ENCODE measurements at regions not wholly inside any gene's neighbourhood (a gene's known extent, or its start where the extent isn't known, plus 50 kb on each side); places are given as distances from the start of the nearest gene placed in this dataset.

- TF ChIP-seq CTCF (IDR thresholded peaks at IDR 0.05; ENCODE audit: low read depth, low read length, missing input control) = no peak
- no peak for TF ChIP-seq REST (IDR thresholded peaks at IDR 0.05)
- no peak for TF ChIP-seq ZBTB33 (IDR thresholded peaks at IDR 0.05)
- no peak for TF ChIP-seq FOXA1 (IDR thresholded peaks at IDR 0.05)
- TF ChIP-seq RAD21 (IDR thresholded peaks at IDR 0.05) = peak in 1 of 2 donors; percentile 11
- no peak for TF ChIP-seq NR2F2 (IDR thresholded peaks at IDR 0.05)
- TF ChIP-seq ATF3 (IDR thresholded peaks at IDR 0.05) = no peak
These were observed 225.0 kb upstream of the HS6ST1 start for GRCh38 chr2:128543646-128544045.

Measured in liver (tissue), 3 donors.